HepG2 (cell line): ENCODE measurements at regions not wholly inside any gene's neighbourhood (a gene's known extent, or its start where the extent isn't known, plus 50 kb on each side); places are given as distances from the start of the nearest gene placed in this dataset.

ENCODE experiments used
- NBN ChIP-seq: fragments of 450-650 bp; conservative IDR thresholded peaks from 2 replicates; pipeline ENCODE4 v1.6.1; 2017
- NFE2L2 ChIP-seq: fragments of 150-350 bp; IDR thresholded peaks from 2 replicates; pipeline ENCODE4 v1.6.1; 2014; ENCODE audit warnings: low read length
- TAF15 ChIP-seq: fragments of 200-400 bp; formaldehyde crosslinking; IDR thresholded peaks from one replicate; pipeline ENCODE4 v1.6.1; 2018; ENCODE audit warnings: mild to moderate bottlenecking, low read depth, low read length; ENCODE audit not compliant: poor library complexity, severe bottlenecking
- TARDBP ChIP-seq: sonication (generic); formaldehyde crosslinking; IDR thresholded peaks from 2 replicates; pipeline ENCODE4 v1.8.0; 2022; ENCODE audit warnings: mild to moderate bottlenecking, missing genetic modification reagents
- TBX3 ChIP-seq: fragments of 450-650 bp; IDR thresholded peaks from 2 replicates; pipeline ENCODE4 v1.6.1; 2017; ENCODE audit warnings: antibody characterized with exemption, mild to moderate bottlenecking, inconsistent platforms, borderline replicate concordance
- ZNF224 ChIP-seq: sonication (generic); formaldehyde crosslinking; IDR thresholded peaks from 2 replicates; pipeline ENCODE4 v1.5.0; 2020; ENCODE audit warnings: mild to moderate bottlenecking, missing genetic modification reagents
- ZNF24 ChIP-seq: fragments of 450-650 bp; IDR thresholded peaks from 2 replicates; pipeline ENCODE4 v1.6.1; 2017; ENCODE audit warnings: antibody characterized with exemption, mild to moderate bottlenecking
- TF ChIP-seq, protein P1 (sequence below): IDR thresholded peaks from 2 replicates; pipeline ENCODE4 v1.6.1; 2012; ENCODE audit warnings: low read length, improper control_type of control experiment
- TF ChIP-seq, protein P2 (sequence below): sonication (generic); formaldehyde crosslinking; IDR thresholded peaks from 2 replicates; pipeline ENCODE4 v1.5.0; 2020; ENCODE audit warnings: mild to moderate bottlenecking, missing genetic modification reagents, moderate library complexity
- TF ChIP-seq, protein P3 (sequence below): sonication (generic); formaldehyde crosslinking; conservative IDR thresholded peaks from 2 replicates; pipeline ENCODE4 v1.4.0; 2020; ENCODE audit warnings: missing genetic modification reagents

DNA sequence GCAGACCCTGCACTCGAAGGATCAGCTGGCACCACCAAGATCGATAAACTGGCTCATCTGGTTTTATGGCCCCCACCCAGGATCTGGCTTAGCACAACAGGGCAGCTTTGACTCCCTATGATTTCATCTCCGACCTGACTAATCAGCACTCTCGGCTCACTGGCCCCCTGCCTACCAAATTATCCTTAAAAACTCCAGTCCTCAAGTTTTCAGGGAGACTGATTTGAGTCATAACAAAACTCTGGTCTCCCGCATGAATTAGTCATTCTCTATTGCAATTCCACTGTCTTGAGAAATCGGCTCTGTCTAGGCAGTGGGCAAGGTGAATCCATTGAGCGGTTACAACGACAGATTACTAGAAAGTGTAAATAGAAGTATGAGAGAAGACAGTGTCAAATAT, 521.9 kb upstream of the RGMA start:
- TF ChIP-seq NFE2L2 (no peak), TARDBP (CRISPR knock-in tag) (no peak), TAF15 (no peak), ZNF224 (CRISPR knock-in tag) (no peak), NBN (no peak), TBX3 (no peak), ZNF24 (no peak)
- TF ChIP-seq, protein P1, sequence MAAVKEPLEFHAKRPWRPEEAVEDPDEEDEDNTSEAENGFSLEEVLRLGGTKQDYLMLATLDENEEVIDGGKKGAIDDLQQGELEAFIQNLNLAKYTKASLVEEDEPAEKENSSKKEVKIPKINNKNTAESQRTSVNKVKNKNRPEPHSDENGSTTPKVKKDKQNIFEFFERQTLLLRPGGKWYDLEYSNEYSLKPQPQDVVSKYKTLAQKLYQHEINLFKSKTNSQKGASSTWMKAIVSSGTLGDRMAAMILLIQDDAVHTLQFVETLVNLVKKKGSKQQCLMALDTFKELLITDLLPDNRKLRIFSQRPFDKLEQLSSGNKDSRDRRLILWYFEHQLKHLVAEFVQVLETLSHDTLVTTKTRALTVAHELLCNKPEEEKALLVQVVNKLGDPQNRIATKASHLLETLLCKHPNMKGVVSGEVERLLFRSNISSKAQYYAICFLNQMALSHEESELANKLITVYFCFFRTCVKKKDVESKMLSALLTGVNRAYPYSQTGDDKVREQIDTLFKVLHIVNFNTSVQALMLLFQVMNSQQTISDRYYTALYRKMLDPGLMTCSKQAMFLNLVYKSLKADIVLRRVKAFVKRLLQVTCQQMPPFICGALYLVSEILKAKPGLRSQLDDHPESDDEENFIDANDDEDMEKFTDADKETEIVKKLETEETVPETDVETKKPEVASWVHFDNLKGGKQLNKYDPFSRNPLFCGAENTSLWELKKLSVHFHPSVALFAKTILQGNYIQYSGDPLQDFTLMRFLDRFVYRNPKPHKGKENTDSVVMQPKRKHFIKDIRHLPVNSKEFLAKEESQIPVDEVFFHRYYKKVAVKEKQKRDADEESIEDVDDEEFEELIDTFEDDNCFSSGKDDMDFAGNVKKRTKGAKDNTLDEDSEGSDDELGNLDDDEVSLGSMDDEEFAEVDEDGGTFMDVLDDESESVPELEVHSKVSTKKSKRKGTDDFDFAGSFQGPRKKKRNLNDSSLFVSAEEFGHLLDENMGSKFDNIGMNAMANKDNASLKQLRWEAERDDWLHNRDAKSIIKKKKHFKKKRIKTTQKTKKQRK, result no peak
- TF ChIP-seq, protein P2, sequence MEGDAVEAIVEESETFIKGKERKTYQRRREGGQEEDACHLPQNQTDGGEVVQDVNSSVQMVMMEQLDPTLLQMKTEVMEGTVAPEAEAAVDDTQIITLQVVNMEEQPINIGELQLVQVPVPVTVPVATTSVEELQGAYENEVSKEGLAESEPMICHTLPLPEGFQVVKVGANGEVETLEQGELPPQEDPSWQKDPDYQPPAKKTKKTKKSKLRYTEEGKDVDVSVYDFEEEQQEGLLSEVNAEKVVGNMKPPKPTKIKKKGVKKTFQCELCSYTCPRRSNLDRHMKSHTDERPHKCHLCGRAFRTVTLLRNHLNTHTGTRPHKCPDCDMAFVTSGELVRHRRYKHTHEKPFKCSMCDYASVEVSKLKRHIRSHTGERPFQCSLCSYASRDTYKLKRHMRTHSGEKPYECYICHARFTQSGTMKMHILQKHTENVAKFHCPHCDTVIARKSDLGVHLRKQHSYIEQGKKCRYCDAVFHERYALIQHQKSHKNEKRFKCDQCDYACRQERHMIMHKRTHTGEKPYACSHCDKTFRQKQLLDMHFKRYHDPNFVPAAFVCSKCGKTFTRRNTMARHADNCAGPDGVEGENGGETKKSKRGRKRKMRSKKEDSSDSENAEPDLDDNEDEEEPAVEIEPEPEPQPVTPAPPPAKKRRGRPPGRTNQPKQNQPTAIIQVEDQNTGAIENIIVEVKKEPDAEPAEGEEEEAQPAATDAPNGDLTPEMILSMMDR (CRISPR knock-in tag), result no peak
- TF ChIP-seq, protein P3, sequence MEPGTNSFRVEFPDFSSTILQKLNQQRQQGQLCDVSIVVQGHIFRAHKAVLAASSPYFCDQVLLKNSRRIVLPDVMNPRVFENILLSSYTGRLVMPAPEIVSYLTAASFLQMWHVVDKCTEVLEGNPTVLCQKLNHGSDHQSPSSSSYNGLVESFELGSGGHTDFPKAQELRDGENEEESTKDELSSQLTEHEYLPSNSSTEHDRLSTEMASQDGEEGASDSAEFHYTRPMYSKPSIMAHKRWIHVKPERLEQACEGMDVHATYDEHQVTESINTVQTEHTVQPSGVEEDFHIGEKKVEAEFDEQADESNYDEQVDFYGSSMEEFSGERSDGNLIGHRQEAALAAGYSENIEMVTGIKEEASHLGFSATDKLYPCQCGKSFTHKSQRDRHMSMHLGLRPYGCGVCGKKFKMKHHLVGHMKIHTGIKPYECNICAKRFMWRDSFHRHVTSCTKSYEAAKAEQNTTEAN (CRISPR knock-in tag), result no peak
